ENCODE measurements at regions not wholly inside any gene's neighbourhood (a gene's known extent, or its start where the extent isn't known, plus 50 kb on each side); places are given as distances from the start of the nearest gene placed in this dataset.
A peak's percentile ranks its signal among the peaks of the same experiment; 100 is the strongest.
"Not testable (repeated sequence)": the region's sequence is repeated elsewhere in the genome, so short reads cannot be mapped to it uniquely, and the experiment has no call there.

DNA sequence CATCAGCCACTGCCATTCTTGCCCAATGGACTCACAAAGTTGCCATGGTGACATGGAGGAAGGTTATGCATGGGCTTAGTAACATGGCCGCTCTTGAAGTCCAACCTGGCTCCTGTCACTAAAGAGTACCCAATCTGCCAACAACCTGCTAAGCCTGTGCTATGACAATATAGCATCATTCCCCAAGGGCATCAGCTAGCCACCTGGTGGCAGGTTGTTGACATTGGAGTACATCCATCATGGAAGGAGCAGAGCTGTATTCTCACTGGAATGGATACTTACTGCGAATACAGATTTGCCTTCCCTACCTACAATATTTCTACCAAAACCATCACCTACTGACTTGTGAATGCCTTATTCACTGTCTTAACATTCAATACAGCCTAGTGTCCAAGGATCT, 138.9 kb upstream of the RORA start:
- Histone ChIP-seq H3K36me3 (no peaks in the 10 kb centered on the region), H3K4me3 (replicated peaks in 1 of 3) (no peak overlapping the region), H3K9me3 (no peaks in the 10 kb centered on the region), H3K27ac (no peak overlapping the region), H3K4me1 (no peaks in the 10 kb centered on the region), H3K27me3 (no peaks in the 10 kb centered on the region)
- 92 to 96% methylated on average over 1 to 2 of the region's 2 CpGs for WGBS, 2 donors
- DNase-seq = no peak
- intact Hi-C loops (cut with DNase I) = no loop called here
- TF ChIP-seq CTCF (IDR thresholded peaks at IDR 0.05) (no peak), POLR2A (IDR thresholded peaks at IDR 0.05) (no peak)

GRCh38 chr15:61364871-61365270, 135.8 kb upstream of the RORA start:
- H3K4me1 ChIP-seq = no peaks in the 10 kb centered on the region
- 41 to 43% methylated on average over 6 to 9 of the region's 13 CpGs for WGBS, 2 donors
- no peak overlapping the region for H3K27ac ChIP-seq
- no peaks in the 10 kb centered on the region for H3K36me3 ChIP-seq
- H3K9me3 ChIP-seq = no peaks in the 10 kb centered on the region
- intact Hi-C loops (cut with DNase I) = no loop called here
- TF ChIP-seq POLR2A (IDR thresholded peaks at IDR 0.05) = no peak
- no peak for TF ChIP-seq CTCF (IDR thresholded peaks at IDR 0.05)
- no peaks in the 10 kb centered on the region for H3K27me3 ChIP-seq
- no peak overlapping the region for H3K4me3 ChIP-seq (replicated peaks in 1 of 3)
- peak in 1 of 2 donors; percentile 1 for DNase-seq

DNA sequence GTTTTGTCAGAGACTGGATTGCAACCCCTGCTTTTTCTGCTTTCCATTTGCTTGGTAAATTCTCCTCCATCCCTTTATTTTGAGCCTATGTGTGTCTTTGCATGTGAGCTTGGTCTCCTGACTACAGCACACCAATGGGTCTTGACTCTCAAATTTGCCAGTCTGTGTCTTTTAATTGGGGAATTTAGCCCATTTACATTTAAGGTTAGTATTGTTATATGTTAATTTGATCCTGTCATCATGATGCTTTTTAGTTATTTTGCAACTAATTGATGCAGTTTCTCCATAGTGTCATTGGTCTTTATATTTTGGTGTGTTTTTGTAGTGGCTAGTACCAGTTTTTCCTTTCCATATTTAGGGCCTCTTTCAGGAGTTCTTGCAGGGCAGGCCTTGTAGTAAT, 133.8 kb upstream of the RORA start:
- H3K4me1 ChIP-seq; H3K9me3 ChIP-seq; H3K4me3 ChIP-seq (replicated peaks in 1 of 3); H3K27me3 ChIP-seq; intact Hi-C loops (cut with DNase I); H3K36me3 ChIP-seq; DNase-seq; H3K27ac ChIP-seq: not testable (repeated sequence)

DNA sequence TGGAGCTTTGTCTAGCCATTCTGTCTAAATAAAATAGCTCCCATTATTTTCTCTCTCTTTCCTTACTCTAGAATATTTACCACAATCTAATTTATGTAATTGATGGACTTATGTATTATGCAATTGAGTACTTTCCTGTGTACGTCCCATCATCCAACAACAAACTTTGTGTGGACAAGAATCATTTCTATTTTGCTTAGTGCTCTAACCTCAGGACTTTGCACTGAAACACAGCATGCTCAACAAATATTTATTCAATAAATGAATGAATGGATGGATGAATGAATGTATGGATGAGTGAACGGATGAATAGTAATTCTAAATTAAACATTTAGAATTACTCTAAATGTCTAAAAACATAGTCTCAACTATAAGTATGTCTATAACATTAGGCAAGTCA, 115.2 kb upstream of the RORA start:
- no peak for TF ChIP-seq POLR2A (IDR thresholded peaks at IDR 0.05)
- no peak for TF ChIP-seq CTCF (IDR thresholded peaks at IDR 0.05)
- Histone ChIP-seq H3K4me1 (no peaks in the 10 kb centered on the region), H3K4me3 (replicated peaks in 1 of 3) (no peak overlapping the region), H3K36me3 (no peaks in the 10 kb centered on the region), H3K27ac (no peak overlapping the region), H3K27me3 (no peaks in the 10 kb centered on the region), H3K9me3 (no peaks in the 10 kb centered on the region)
- DNase-seq = no peak
- intact Hi-C loops (cut with DNase I) = no loop called here
- 89 to 91% methylated on average over 2 of the region's 2 CpGs for WGBS, 2 donors

GRCh38 chr15:61342390-61342789, 113.3 kb upstream of the RORA start:
- WGBS, 2 donors = 90 to 91% methylated on average over 2 of the region's 2 CpGs
- intact Hi-C loops (cut with DNase I) = no loop called here
- H3K27ac ChIP-seq = no peak overlapping the region
- no peak for DNase-seq
- H3K27me3 ChIP-seq = no peaks in the 10 kb centered on the region
- no peak overlapping the region for H3K4me3 ChIP-seq (replicated peaks in 1 of 3)
- no peaks in the 10 kb centered on the region for H3K4me1 ChIP-seq
- H3K9me3 ChIP-seq = no peaks in the 10 kb centered on the region
- TF ChIP-seq CTCF (IDR thresholded peaks at IDR 0.05) (no peak), POLR2A (IDR thresholded peaks at IDR 0.05) (no peak)
- no peaks in the 10 kb centered on the region for H3K36me3 ChIP-seq

DNA sequence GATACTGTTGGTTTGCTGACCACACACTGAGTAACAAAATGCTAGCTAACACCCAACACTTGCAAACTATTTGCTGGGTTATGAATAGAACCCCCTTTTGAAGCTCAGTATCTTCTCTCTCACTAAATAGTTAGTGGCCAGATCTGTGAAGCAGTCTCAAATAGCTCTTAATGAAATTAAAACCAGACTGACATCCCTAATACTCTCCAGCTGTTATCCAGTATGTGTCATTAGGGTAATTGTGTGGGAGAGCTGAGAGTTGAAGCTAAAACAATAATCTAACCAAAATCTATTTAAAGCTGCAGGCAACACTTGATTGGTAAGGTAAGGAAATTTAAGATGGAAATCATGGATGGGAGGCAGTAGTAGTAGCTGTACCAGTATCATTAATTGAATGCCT, 110.4 kb upstream of the RORA start:
- no peaks in the 10 kb centered on the region for H3K4me1 ChIP-seq
- no peak overlapping the region for H3K4me3 ChIP-seq (replicated peaks in 1 of 3)
- no peaks in the 10 kb centered on the region for H3K36me3 ChIP-seq
- no peak for DNase-seq
- H3K9me3 ChIP-seq = no peaks in the 10 kb centered on the region
- no peaks in the 10 kb centered on the region for H3K27me3 ChIP-seq
- H3K27ac ChIP-seq = no peak overlapping the region
- TF ChIP-seq CTCF (IDR thresholded peaks at IDR 0.05) (no peak), POLR2A (IDR thresholded peaks at IDR 0.05) (no peak)
- intact Hi-C loops (cut with DNase I) = no loop called here
